Ishikawa (cell line): ENCODE measurements at regions not wholly inside any gene's neighbourhood (a gene's known extent, or its start where the extent isn't known, plus 50 kb on each side); places are given as distances from the start of the nearest gene placed in this dataset.

Experiments
- CREB1 ChIP-seq: IDR thresholded peaks from 2 replicates; pipeline ENCODE4 v1.6.1; 2012; ENCODE audit warnings: low read depth
- TEAD4 ChIP-seq: IDR thresholded peaks from 2 replicates; pipeline ENCODE4 v1.6.1; 2012
- YY1 ChIP-seq: IDR thresholded peaks from 2 replicates; pipeline ENCODE4 v1.6.1; 2012; ENCODE audit warnings: low read depth
- TF ChIP-seq, protein P1 (sequence below): IDR thresholded peaks from 2 replicates; pipeline ENCODE4 v1.6.1; 2012

DNA sequence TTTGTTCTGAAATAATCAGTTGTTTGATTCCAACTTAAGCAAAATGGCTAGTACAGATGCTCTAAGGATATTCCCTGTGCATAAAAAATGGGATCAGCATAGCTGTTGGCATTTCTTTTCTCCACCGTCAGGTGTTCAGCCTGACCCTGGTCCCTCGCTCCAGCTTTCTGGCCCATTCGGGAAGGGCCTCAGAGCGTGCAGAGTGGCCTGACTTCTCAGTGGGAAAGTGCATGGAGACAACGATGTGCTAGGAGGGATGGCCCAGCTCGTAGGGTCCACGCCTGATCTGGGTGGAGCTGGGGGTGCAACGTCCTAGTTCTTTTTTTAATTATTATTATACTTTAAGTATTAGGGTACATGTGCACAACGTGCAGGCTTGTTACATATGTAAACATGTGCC is 319.1 kb upstream of the IRX4 start:
- no peak for TF ChIP-seq YY1
- TF ChIP-seq CREB1, result no peak
- no peak for TF ChIP-seq TEAD4
- TF ChIP-seq, protein P1, sequence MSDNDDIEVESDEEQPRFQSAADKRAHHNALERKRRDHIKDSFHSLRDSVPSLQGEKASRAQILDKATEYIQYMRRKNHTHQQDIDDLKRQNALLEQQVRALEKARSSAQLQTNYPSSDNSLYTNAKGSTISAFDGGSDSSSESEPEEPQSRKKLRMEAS, result no peak
